ENCODE measurements at regions not wholly inside any gene's neighbourhood (a gene's known extent, or its start where the extent isn't known, plus 50 kb on each side); places are given as distances from the start of the nearest gene placed in this dataset.
"Not testable (repeated sequence)": the region's sequence is repeated elsewhere in the genome, so short reads cannot be mapped to it uniquely, and the experiment has no call there.

DNA sequence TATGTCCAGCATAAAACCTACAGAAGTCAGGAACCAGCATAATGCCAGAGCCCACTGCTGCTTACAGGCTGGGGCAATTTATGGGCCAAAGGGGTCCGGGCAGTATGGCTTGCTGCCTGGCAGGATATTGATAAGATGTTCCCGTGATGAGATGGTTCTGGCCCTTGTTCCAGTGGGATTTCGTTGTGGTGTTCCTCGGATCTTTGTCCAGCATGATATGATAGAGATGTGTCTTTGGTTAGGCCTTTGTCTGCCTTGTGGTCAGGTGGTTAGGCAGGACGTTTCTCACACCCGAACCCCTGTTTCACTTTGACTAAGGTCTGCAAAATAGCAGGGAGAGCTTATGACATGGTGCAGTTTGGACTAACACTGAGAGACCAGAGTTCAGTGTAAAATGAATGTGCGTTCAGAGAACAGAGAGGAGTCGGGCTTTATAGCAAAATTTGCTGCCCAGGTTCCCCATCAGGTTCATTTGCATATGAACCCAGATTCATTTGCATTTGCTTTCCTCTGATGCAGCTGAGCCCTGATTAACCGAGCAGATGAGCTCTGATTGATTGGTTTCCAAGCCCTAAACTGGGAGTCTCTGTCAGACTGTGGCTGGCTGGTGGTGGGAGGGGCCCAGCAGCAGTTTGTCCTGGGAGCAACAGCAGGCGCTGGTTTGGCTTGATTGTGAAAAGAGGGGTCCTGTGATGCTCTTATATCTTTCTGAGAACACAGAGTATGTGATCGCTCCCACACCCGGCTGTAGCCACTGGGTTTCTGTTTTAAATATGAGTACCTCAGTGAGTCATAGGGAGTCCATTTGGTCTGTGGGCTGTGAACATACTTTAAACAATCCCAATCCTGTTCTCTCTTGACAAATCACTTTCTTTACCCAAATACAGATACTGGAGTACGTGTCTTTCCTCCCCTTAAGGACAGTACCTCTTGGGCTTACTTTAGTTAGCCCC, 156.3 kb upstream of the PZP start:
- peak; percentile 77 for DNase-seq

DNA sequence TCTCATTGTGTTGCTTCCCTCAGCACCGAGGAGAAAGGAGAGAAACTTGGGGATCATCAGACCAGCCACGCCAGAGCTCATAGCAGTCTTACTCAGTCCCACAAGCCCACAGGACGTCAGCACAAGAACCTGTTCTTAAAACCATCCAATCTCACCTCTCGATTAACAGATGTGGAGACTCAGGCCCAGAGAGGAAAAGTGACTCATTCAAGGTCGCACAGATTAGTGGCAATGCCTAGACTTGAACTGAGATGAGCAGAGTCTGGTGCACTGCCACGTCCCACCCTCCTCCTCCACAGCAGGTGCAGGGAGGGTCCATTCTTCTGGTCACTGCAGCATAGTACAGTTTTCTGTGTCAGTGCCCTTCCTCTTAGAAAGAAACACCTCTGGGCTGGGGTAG, 154.9 kb upstream of the PZP start:
- no peak for DNase-seq

DNA sequence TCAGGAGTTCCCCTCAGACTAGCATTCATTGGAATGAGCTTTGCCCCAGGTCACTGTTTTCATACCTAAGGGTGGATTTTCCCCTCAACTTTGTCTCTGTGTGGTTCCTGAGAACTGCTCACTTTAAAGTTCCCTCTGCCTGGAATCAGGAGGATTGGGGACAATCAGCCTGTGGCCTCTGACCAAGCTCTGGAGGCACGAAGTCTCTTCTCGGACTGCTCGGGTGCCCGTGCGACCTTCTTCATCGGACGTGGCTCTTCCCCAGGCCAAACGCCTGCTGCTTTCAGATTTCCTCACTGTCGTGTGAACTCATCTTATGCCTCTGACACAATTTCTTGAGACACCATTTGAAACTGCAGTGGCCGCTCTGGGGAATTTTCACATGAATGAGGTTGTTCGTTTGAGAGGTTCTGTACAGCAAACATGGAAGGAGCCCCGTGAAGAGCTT, 153.7 kb upstream of the PZP start:
- no peak for DNase-seq

DNA sequence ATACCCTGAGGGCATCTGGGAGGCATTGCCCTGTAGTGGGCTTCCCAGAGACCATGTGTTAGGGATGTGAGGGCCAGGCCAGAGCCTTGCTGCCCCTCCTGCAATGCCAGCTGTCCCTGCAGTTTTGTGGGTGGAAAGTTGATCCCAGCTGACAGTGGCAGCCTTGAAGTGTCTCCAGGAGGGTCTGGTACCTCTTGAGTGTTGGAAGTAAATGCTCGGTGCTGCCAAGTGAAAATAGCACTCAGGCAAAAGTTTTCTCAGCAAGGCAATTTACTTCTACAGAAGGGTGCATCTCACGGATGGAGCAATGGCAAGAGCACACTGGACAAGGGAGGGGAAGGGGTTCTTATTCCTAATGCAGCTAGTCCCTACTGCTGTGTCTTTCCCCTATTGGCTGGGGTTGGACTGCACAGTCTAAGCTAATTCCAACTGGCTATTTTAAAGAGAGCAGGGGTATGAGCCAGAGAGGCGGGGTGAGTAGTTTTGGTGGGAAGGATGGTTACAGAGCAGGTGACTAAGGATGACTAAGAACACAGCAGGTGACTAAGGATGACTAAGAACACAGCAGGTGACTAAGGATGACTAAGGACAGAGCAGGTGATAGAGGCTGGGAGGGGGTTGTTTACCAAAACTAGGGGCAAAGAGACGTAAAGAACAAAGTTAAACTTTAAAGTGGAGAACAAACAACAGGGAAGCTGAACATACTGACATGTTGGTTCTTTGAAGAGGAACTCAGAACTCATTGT, 146.0 kb upstream of the PZP start:
- DNase-seq = not testable (repeated sequence)

DNA sequence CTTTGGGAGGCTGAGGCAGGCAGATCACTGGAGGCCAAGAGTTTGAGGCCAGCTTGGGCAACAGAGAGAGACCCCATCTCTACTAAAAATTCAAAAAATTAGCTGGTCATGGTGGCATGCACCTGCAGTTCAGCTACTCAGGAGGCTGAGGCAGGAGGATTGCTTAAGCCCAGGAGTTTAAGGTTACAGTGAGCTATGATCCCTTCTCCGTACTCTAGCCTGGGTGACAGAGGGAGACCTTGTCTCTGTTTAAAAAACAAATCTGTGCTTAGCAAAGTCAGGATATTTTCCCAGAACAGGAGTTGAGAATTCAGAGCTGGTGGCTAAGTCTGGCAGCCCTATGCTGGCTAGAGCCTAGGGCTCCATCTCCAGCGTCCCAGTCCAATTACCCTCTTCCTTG, 142.9 kb upstream of the PZP start:
- no peak for DNase-seq

DNA sequence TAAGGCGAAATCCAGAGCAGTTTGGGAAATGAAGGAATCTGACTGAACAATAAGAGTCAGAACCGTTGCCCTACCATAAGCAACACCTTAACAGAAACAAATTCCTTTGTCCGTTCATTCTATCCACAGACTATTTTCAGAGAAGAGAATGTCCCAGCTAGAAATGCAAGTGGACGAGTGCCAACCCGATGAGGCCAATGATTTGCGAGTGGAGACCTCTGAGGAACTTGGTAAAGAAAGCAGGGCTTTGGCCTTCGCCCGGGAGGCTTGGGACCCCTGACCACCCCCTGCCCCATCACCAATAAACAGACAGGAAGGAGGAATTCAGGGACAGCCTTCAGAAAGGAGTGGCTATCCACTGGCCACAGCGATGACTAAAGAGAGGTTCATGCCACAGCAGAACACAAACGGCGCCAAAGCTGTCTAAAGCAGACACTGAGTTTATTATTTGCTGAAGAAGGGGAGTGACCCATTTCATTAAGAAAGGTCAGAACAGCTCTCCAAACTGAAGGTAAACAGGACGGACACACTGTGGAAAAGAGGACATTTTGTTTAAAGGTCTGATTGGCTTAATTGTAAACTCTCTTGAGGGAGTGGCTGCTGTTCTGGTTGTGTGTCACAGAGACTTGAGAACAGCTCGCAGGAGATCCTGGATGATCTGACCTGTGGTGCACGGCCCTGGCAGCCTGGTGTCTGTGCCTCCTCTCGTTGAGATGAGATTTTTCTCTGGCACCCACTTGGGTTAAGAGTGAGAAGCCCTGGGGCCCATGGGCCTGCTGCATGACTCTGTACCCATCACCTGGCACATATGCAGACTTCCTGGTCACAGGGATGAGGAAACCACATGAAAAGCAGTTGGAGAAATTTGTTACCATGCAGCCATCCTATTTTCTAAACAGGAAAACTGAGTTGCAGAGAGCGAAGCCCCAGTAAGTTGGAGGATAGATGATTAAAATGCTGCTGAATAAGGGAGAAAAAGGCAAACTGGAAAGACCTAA, 142.0 kb upstream of the PZP start:
- DNase-seq = no peak

DNA sequence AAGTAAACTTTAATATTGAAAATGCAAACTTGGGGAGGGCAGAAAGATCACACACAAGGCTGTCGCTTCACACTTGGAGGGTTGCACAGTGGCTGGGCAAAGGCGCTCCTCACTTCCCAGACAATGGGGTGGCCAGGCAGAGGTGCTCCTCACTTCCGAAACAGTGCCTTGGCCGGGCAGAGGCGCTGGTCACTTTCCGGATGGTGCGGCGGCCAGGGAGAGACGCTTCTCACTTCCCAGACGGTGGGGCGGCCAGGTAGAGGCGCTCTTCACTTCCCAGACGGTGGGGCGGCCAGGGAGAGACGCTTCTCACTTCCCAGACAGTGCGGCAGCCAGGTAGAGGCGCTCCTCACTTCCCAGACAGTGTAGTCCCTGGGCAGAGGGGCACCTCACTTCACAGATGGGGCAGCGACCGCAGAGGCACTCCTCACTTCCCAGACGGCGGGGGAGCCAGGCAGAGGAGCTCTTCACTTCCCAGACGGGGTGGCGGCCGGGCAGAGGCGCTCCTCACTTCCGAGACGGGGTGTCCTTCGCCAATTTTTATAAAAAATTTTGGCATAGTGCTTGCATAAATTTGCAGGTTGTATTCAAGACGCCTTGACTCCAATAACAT, 140.8 kb upstream of the PZP start:
- no peak for DNase-seq

DNA sequence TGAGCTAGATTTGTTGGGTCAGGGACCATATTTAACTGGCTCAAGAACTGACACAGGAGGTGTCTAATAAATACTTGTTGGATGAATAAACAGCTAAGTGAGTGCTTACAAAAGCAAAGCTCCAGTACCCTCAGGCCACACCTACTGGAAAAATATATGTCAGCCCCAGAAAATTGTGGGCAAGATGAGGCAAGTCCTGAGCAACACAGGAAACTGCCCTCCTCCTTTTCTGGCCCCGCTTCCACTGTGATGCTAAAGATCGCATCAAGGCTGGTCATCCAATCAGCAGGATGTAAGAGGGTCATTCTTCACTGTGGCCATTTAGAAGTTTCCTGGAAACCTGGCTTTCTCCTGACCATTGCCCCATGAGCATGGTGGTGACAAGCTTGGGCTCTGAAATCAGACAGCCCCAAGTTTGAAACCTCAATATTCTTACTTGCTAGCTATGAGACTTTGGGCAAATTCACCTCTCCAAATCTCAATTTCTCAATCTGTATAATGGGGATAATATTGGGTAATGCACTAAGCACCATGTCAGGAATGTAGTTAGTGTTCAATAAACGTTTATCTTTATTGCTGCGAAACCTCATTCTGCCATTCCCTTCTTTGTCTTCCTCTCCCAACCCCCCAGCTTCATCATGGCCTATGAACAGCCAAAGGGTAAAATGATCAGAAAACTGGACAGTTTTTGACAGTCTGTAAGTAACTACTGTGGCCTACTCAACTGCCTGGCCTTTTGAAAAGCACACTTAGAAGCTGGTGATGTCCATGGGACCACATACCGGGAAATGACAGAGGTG, 139.3 kb upstream of the PZP start:
- DNase-seq = no peak

DNA sequence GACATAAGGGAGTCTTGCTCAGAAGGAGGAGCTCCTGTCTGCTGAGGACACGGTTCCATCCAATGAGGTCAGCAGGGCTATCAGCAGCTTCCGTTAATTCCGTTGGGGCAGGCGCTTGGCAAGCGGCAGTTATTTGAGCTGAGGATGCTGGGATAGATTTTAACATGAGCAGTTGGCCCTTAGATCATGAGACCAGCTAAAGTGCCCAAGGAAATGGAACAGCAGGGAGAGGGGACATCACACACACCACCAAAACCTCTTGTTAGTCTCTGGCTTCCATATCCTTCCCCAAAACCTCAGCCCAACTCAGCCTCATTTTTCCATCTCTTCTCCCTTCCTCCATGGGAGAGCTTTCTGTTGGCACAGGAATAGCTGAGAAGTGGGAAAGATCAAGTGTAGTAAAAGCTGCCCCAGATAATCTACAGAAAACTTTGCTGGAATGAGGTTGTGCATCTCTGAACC, 138.7 kb upstream of the PZP start:
- no peak for DNase-seq

DNA sequence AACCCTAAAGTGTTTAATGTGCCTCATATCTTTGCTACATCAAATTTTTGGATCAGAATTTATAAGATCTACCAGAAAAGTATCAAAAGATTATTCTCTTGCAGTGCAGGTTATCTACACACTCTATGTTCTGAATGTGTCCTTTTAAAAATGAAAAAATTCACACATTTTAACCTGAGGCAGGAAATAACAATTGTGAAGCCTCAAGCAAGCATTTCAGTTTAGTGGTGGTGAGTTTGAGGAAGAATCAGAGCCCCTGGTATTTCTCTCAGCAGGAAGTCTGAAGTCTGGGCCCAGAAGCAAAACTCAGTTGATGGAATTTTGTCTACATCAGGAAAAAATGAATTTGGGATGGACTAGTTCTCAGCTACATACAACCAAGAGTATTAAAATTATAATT, 137.0 kb upstream of the PZP start:
- DNase-seq = no peak

DNA sequence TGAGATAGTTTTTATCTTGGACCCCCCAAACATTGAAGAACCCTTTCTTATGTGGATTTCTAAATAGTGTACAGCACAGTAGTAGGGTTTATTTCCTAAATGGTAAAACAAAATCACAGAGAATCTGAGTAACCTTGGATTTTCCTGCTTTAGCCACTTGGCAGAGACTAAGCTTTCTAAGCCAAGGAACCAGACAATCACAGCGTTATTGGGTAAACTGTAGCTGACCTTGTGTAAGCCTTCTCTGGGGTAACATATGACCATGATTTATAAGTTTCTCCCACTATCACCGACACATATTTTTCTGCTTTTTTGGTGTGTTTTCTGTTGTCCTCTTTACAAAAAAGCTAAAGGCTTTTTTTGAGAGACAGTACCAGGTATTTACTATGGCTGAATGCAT, 136.3 kb upstream of the PZP start:
- DNase-seq = no peak

DNA sequence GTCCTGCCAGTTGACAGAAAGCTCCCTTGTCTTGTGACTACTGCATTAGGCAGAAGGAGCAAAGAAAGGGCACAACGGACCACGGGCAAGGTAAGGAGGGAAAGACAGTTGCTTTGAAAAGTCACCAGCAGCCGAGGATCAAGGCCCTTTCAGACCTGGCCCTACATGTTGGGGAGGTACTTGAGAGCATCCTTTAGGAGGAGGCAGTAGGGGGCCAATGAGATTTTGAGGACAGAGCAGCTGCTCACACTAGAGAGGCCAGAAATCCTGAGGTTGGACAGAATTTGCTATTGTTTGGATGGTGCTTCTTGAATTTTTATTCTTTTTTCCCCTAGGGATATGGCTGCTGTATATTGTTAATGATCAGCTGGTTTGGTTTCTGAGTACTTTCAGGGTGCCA, 135.5 kb upstream of the PZP start:
- no peak for DNase-seq

DNA sequence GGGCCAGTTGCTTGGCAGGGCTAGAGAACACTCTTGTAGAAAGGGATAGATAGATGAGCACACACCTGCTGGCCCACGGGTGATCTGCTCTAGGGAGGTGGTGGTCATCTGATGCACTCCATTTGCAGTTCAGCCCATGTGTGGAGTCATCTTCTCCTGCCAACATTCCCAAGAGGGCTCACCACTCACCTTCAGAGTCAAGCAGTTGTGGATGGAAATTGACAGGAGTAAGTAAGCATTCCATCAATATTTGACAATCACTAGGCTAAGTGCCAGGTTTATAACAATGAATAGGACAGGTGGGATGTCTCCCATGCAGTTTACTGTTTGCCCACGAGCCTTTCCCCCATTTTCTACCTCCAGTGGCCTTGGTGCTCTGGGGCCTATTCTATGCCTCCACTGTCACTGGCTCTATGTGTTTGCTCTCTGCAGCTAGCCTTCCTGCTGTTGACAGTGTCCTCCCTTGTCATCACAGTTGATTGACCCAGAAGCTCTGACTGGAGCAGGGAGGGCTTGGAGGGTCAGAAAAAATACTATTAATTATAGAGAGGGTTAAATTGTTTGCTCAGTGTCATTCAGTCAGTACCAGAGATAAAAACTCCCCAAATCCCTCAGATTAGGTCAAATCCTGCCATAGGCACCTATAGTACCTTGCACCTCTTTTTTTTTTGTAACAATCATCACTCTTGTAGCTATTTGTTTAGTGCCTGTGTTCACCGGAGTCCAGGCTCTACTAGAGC, 134.6 kb upstream of the PZP start:
- DNase-seq = no peak

DNA sequence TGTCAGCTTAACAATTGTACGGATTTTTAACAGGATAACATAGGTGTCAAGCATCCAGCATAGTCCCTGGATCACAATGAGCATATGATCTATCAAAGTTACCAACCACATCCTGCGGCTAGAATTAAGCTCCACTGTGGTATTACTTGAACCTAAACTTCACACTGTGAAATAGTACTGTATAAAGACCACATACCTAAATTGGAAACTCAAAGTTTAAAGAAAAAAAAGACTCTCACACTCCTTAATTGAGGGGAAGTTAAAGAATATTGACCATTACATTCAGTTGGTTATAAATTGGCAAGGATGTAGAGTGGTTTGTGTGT, 133.0 kb upstream of the PZP start:
- no peak for DNase-seq

DNA sequence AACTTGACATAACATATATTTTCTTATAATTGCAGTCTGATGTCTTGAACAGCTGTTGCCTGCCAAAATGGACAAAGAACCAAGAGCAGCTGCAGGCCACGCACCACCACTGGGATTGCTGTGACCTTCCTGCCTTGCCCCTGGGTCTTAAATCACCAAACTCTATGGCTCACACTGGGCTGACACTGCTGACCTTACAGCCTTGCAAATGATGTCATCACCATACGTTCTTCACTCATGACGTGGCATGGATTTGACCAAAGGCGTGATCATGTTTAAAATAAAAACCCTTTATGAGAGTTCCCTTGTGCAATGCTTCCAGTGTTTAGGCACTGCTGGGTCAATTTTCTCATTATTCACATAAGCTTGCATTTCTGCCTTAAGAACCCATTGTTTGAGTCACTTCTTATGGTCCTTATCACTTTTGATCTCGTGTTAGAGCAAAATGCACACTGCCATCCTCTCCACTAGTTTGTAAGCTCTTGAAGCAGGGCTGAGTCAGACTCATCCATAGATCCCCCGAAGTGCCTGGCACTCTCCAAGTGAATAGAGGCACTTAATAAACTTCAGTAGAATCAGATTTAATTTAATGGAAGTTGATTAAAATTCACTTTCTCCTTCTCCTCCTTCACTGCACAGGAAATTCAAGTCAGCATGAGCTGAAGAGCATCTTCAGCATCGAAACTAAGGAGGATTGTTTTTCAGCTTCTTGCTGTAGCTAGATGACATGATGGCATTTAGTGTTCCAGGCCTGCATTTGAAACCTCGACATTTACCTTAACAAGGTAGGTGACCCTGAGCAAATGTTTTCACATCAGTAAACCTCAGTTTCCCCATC, 132.4 kb upstream of the PZP start:
- no peak for DNase-seq

DNA sequence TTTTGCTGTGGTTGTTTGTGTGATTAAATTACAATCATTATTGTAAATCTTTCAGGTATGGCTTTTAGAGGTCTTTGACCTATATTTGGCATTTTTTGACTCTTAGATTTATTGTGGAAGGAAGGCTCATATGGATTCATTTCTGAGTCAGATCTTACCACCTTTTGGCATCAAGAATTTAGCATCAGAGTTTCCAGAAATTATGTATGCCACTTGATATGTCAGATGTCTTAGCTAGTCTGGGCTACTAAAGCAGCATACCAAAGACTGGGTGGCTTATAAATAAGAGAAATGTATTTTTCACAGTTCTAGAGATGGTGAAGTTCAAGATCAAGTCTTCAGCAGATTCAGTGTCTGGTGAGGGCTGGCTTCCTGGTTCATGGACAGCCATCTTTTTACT, 129.5 kb upstream of the PZP start:
- no peak for DNase-seq

DNA sequence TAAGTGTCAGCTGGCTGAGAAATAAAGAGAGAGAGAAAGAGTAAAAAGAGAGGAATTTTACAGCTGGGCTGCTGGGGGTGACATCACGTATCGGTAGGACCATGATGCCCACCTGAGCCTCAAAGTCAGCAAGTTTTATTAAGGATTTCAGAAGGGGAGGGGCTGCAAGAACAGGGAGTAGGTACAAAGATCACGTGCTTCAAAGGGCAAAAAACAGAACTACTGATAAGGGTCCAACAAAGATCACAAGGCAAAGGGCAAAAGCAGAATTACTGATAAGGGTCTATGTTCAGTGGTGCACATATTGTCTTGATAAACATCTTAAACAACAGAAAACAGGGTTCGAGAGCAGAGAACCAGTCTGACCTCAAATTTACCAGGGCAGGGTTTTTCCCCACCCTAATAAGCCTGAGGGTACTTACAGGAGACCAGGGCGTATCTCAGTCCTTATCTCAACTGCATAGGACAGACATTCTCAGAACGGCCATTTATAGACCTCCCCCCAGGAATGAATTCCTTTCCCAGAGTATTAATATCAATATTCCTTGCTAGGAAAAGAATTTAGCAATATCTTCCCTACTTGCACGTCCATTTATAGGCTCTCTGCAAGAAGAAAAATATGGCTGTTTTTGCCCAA, 128.3 kb upstream of the PZP start:
- not testable (repeated sequence) for DNase-seq

DNA sequence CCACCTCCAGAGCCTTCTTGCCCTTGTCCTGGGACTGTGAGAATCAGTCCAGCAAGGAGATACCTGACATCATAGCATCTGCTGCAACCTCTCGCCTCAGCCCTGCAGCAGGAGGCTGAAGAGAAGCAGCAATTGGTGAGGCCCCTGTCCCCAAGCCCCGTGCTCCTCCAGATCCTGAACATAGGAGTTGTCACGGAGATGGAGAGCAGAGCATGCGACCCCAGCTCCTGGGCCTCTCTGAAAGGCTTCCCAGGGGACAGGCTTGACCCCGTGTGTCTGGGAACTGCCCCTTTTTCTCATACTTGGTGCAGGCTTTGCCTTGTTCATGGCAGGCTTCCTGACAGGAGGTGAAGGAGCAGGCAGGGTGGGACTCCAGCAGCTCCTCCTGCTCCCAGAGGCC, 127.7 kb upstream of the PZP start:
- no peak for DNase-seq

DNA sequence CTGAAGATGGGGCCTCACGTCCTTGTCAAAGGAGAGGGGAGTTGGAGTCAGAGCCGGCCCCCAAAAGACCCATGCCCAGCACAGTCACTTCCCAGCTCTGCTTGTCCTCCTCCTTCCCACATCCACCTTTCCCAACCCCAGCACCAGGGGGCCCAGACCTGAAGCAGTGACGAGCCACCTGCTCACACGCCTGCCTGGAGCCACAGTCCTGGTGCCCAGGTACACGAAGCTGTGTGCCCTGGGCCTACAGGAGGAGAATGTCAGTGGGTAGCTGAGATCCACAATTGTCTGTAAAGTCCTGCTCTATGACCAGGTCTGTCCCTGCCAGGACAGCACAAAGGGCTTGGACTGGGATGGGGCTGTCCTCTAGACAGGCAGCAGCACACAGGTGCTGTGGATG, 126.8 kb upstream of the PZP start:
- no peak for DNase-seq

Measured in activated effector memory CD4-positive, alpha-beta T cell treated with anti-CD3 and anti-CD28 coated beads, Interleukin-2, amount 50 U/mL, for 16 hours (primary cell).